ENCODE measurements at regions not wholly inside any gene's neighbourhood (a gene's known extent, or its start where the extent isn't known, plus 50 kb on each side); places are given as distances from the start of the nearest gene placed in this dataset.

DNA sequence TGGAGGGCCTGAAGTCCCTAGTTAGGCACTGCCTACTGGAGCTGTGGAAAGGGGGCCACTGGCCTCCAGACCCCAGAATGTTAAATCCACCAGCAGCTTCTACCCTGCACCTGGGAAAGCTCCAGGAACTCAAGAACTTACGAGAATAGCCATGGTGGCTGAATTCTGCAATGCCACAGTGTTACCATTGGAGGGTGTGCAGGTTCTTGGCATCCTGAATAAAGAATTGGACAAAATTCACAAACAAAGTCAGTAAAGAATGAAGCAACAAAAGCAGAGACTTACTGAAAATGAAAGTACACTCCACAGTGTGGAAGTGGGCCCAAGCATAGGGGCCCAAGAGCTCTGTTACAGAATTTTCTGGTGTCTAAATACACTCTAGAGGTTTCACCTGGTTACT, 107.0 kb downstream of the PRDM9 start:
- TF ChIP-seq CTCF (IDR thresholded peaks at IDR 0.05; ENCODE audit: low read length): no peak
- no peak for TF ChIP-seq EZH2 (IDR thresholded peaks at IDR 0.05; ENCODE audit: borderline replicate concordance, low read length)
